GM10266 (cell line): ENCODE measurements at regions not wholly inside any gene's neighbourhood (a gene's known extent, or its start where the extent isn't known, plus 50 kb on each side); places are given as distances from the start of the nearest gene placed in this dataset.

Experiments used
- DNase-seq: peaks from one replicate; pipeline ENCODE4 v3.0.0; 2012; ENCODE audit errors: extremely low spot score
- CTCF ChIP-seq: IDR thresholded peaks from 2 replicates; pipeline ENCODE4 v1.5.1; 2012; ENCODE audit warnings: mild to moderate bottlenecking, low read depth; ENCODE audit not compliant: control insufficient read depth, insufficient read depth; ENCODE audit errors: missing control alignments

- no peak for TF ChIP-seq CTCF
- DNase-seq: no peak
Observed at GRCh38 chr2:15808944-15809343, 131.4 kb upstream of the MYCN start.

GRCh38 chr2:15809404-15809803 lies 130.9 kb upstream of the MYCN start:
- no peak for DNase-seq
- no peak for TF ChIP-seq CTCF

- DNase-seq: no peak
- TF ChIP-seq CTCF: no peak
Observed at GRCh38 chr2:15810477-15811150, 129.7 kb upstream of the MYCN start.

- no peak for TF ChIP-seq CTCF
- DNase-seq: no peak
Observed at GRCh38 chr2:15811367-15811766, 129.0 kb upstream of the MYCN start.

GRCh38 chr2:15812187-15812780 lies 128.1 kb upstream of the MYCN start:
- no peak for DNase-seq
- no peak for TF ChIP-seq CTCF

GRCh38 chr2:15813481-15814266 lies 126.7 kb upstream of the MYCN start:
- DNase-seq: no peak
- no peak for TF ChIP-seq CTCF

GRCh38 chr2:15814403-15814802 lies 125.9 kb upstream of the MYCN start:
- TF ChIP-seq CTCF: no peak
- DNase-seq: no peak
